HG03039 (cell line): ENCODE measurements at regions not wholly inside any gene's neighbourhood (a gene's known extent, or its start where the extent isn't known, plus 50 kb on each side); places are given as distances from the start of the nearest gene placed in this dataset.

ENCODE experiments used
- ATAC-seq: cut with Tn5 transposase; IDR thresholded peaks from one replicate; pipeline ENCODE4 v1.9.1; 2021; ENCODE audit warnings: mild to moderate bottlenecking, moderate library complexity; ENCODE audit not compliant: unreplicated experiment

DNA sequence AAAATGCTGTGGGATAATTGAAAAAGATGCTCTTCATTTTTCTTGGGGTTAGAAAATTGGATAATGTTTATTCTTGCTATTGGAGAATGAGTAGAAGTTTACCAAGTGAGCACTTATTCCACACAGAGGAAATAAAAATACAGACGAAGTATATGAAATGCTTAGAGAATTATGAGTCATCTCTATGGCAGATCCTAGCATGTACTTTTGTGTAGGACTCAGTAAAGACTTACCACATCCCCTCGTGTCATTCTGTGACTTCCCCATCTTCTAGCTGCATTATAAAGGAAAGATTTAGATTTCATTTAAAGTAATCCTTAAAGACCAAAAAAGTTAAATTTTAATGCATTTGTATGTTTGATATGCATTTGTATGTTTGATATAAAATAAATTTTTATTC lies 685.6 kb downstream of the TBC1D32 start:
- no peak for ATAC-seq

DNA sequence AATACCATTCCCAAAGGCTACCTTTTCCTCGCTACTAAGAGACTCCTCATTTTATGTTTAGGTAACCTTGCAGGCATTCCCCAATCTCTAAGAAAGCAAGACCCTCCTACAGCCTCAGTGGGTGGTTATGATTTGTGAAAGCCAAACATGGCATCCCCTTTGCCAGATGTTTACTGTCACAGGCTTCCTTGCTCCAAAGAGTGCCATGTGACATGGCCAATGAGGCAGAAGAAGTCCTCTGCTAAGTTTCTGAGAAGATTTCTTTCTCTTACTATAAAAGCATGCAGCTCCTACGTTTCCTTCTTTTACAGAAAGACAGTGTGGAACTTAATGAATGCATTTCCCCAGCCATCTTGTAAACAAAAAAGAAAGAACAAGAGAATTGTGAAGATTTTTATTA lies 688.2 kb downstream of the TBC1D32 start:
- no peak for ATAC-seq

DNA sequence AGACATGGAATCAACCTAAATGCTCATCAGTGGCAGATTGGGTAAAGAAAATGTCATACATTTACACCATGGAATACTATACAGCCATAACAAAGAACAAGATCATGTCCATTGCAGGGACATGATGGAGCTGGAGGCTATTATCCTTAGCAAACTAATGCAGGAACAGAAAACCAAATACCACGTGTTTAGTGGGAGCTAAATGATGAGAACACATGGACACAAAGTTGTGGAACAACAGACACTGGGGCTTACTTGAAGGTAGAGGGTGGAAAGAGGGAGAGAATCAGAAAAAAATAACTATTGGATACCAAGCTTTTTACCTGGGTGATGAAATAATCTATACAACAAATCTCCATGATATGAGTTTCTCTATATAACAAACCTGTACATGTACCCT lies 701.3 kb downstream of the TBC1D32 start:
- no peak for ATAC-seq

DNA sequence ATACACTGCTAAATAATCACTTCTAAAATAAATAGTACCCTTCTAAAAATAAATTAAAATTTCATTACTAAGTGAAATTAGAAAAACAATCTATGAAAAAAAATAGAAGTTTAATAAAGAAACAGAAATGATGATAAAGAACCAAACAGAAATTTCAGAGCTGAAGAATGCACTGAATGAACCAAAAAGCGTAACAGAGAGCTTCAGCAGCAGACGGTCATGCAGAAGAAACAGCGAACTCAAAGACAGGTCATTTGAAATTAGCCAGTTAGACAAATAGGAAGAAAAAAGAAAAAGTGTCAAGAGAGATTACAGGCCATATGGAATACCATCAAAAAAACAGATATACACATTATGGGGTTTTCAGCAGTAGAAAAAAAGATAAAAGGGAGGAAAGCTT lies 706.7 kb downstream of the TBC1D32 start:
- no peak for ATAC-seq

DNA sequence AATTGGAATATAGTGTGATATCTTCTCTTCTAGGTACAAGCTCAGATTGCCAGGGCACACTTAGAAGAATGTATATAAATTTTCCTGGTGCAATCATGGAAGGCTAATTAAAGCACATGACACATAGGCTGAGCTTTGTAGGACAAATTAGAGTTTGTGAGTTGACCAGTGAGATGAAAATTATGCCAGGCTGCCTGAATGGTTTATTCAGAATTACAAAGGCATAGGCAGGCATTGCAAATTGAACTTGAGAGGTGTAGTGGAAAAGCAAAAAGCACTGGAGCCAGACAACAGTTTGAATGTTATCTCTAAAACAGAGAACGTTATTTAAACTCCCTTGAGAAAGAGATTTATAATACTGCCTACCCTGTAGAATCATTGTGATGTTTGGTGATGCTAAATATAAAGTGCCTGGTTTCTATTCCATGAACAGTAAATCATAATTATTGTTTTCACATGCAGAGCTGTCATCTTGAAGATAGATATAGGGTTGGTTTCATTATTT lies 712.1 kb downstream of the TBC1D32 start:
- no peak for ATAC-seq

DNA sequence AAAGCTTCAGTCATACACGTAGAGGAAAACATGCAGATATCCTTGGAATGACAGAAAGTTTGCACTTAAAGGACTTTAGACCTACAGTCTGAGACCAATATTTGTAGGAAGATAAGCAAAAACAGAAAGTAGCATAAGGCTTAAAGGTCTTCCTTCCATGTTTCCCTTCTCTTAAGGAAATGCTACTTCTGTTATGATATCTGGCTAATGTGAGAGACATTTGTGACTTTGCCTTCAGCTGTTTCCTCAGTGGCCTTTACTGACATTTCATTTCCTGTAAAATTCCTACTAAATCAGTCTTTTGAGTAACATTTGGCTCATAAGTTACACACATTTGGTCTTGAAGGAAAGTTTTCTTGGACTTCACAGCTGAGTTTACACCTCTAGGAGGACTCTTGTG lies 713.4 kb downstream of the TBC1D32 start:
- ATAC-seq: no peak

DNA sequence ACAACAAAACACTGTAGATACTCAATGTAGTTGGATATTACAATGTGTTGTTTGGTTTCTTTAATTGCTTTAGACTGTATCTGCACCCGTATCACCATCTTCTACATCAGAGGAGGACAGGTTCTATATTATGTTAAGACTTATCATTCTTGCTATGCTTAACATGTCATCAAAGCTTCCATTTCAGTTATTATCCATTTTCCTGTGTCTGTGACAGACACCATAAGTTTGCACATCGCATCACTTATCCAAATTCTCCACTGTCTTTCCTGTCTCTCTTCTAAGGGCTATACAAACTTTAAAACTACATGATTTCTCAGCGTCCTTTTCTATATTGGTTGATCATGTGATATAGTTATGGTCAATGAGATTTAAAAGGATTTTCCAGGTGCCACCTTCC lies 719.0 kb downstream of the TBC1D32 start:
- no peak for ATAC-seq

DNA sequence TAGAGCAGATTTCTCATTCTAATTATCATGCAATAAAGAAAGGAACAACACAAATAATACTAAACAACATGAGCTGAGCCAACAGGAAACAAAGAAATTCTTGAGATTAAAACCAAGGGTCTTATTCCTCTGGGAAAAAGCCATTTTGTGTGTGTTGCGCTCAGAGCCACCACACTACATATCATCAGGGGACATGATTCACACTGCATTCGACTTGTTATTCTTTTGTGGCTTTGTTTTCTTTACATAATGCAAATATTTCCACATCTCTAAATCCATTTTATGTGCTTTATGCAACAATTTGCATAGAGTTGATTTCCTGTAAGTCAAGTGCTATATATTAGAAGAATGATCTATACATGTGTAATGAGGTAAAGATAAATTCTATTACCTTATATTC lies 719.6 kb downstream of the TBC1D32 start:
- no peak for ATAC-seq

DNA sequence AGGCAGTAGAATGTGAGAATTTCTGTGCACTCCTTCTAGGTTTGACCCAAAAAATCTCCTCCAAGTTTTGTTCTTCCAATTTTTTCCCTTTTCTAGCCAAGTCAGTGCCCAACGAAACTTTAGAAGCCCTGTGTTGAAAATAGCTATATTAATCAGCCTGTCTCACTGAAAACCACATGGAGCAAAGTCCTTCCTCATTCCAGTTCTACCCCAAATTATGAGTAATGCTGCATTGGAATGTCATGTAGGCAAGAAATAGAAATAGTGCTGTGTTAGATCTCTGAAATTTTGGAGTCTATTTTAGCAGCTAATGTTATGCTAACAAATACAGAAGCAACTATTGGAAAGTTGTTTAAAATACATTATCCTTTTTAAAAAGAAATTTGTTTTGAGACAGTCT lies 725.5 kb downstream of the TBC1D32 start:
- no peak for ATAC-seq

DNA sequence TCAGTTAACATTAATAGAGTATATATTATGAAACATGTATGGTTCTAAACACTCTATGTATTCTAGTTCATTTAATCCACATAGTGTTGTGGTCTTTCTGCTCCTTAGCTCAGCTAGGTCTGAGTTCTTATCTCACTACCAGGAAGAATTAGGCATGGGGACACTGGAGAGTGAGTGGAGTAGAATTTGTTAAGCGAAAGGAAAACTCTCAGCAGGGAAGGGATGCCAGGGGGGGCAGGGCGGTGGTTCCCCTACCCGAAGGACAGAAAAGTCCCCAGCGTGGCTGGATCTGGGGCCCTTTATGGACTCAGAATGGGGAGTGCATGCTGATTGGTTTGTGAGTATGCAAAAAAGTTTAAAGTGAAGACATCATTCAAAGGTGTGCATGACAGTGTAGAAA lies 727.5 kb downstream of the TBC1D32 start:
- ATAC-seq: no peak

DNA sequence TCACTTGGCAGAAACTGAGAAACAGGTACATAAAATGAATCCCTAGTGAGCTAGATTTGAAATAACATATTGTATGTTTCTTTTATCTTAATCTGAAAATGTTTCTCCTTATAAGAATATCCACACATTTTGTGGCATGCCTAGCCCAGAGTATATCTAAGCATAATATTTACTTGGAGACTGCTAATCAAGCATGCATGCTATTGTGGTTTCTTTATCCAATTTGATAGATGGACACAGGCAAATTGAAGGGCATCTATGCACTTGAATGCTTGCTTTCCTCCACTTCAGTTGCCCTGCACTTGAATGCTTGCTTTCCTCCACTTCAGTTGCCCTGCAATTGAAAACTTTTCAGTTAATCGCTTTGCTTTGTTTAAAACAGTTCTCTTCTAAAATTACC lies 729.8 kb downstream of the TBC1D32 start:
- ATAC-seq: no peak

DNA sequence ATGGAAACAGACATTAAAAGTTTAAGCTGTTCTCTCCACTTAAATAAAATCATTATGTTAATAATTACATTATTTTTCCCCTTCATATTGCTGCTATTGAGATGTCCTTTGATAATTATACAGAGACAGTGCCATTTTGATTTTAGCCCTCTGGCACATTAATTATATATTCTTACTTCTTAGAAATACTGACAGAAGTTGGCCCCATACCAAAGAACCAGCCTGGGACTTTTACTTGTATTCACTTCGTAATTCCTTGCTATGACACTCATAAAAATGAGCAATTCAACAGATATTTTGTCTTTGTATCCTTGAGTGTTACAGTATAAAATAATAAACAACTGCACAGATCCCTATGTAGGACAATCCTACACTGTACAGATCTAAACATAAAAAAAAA lies 743.7 kb downstream of the TBC1D32 start:
- ATAC-seq: no peak

DNA sequence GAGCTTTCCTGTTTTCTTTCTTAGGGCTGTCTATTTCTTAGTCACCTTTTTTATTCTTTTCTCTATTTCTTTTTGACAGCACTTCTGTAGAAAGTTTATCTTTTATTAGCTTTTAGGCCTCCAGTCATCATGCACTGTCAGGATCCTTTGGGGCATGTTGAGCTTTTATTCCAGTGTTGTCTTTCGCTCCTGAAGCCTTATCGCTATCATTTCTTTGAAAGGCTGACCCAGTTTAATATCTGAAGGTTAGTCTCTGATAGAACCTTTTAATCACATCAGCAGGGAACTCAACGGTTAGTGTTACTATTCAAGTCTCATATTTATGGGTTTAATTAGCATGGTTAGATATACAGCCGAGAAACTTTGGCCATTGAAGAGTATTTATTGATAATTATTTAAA lies 745.9 kb downstream of the TBC1D32 start:
- ATAC-seq: no peak

DNA sequence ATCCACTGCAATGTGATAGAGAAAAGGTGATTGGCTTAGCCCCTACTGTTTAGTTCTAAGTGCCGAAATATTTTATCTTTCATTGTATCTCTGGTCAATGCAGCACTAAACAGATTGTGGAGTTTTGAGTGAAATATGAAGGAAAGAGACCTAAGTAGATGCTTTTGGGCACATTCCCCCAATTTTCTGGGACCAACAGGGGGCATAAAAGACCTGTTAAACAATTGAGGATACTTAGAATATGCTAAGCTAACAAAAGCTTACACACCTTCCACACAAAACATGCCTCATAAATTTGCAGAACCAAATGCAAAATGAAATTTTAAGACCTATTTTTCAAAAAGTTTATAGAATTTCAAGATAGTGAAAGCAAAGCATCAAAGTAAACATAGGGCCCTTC lies 746.9 kb downstream of the TBC1D32 start:
- no peak for ATAC-seq

DNA sequence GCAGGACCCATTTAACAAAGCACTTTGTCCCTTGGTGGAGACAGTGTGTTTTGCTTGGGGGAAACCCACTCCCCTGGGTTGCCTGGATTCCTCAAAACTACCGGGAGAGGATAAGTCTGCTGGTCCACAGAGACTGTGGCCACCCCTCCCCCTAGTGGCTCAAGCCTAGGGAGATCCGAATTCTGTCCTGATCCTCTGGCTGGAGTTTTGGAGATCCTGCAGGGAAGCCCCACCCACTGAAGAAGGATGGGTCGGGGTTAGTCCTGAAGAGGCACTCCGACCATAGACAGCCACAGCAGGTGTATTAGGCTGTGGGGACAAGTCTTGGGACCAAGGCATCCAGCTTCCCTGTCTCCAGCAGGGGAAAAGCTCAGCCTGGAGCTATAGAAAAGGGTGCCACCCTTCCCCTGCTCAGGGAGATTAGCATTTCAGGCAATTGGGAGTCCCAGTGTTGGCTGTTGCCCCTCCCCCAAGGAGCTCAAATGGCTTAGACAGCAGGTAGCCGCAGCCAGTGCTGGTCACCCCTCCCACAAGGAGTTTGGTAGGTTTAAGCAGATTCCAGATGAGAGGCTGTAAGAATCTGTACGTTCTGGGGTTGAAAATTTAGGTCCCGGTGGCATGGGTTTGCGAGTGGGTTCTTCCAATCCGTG lies 750.0 kb downstream of the TBC1D32 start:
- ATAC-seq: no peak

DNA sequence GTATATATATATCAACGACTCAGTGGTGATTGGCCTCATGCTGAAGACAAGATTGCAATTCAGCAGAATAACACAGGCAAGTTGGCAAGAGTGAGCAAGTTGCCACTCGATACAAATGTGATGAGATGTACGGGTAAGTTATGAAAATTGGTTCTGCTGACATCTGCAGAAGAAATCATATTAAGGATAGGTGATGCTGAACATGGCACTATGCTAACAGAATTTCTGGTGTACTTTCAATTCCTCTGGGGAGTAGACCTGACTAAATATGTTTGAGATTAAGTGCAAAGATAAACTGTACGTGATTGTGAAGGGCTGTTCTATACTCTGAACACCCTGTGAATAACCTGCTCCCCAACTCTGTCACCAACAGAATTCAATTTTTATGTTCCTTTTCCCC lies 758.2 kb downstream of the TBC1D32 start:
- no peak for ATAC-seq

DNA sequence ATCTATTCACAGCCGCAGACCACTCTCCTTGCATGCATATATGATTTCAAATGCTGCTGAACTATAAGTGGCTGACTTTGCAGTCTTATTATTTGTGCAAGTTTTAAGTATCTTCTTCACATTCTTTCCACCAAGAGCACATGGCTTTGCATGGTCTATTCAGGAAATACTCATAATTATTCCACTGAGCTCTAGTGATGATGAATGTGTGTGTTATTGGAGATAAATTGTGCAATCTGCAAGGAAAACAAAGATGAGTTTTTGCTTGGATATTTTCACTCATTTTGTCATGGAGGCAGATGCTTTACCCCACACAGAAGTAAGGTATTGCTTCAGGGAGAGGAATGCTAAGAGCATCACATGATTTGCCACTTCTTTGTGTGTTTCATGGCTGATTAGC lies 764.6 kb downstream of the TBC1D32 start:
- no peak for ATAC-seq

DNA sequence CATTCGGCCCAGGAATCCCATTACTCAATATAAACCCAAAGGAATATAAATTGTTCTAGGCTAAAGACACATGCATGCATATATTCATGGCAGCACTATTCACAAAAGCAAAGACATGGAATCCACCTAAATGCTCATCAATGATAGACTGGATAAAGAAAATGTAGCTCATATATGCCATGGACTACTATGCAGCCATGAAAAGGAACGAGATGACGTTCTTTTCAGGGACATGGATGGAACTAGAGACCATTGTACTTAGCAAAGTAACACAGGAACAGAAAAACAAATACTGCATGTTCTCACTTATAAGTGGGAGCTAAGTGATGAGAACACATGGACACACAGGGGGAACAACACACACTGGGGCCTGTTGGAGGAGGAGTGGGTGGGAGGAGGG lies 769.5 kb downstream of the TBC1D32 start:
- ATAC-seq: no peak

DNA sequence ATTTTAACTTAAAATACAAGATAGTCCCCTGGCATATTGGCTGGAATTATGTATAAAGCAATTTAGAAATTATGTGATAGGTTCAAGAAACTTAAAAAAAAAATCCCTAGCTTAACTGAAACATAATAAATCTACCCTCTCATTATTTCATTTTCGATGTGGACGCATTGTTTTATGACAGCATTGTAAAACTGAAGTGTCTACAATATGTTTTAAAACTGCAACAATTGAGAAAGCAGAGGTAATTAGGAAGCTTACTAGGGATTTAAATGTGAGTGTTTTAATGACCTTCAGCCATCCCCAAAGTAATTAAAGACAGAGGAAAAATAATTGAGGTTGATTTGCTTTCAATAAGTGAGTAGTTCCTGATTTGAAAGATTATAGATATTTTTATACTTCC lies 776.0 kb downstream of the TBC1D32 start:
- no peak for ATAC-seq

DNA sequence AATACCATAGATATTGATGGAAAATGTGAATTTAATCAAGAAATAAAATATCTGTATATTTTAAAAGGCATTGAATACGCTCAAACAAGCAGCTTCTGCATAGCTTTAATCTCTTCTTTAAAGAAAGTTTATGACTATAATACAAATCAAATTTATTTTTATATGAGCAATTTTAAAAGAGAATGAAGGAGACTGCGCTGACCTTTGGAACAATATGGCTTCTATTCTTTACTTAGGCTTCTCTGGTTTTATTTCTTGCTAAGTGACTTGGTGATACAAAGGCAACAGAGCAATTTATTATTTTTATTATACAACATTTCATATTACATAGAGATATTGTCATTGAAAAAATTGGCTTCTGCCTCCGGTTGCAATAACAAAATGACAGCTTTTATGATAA lies 776.7 kb downstream of the TBC1D32 start:
- ATAC-seq: no peak

DNA sequence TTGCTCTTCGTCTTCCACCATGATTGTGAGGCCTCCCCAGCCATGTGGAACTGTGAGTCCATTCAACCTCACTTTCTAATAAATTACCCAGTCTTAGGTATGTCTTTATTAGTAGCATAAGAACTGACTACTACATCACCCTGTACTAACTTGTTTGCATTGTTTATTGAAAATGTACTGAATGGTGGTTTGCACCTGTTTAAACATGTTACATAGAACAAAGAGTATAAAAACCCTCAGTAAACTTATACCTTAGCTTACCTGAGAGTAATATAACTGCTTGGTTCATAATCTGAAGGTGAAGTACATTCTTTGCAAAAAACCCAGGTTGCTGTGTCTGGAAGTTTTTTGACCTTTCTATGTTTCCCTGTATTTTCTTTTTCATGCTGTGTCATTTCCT lies 777.8 kb downstream of the TBC1D32 start:
- no peak for ATAC-seq

DNA sequence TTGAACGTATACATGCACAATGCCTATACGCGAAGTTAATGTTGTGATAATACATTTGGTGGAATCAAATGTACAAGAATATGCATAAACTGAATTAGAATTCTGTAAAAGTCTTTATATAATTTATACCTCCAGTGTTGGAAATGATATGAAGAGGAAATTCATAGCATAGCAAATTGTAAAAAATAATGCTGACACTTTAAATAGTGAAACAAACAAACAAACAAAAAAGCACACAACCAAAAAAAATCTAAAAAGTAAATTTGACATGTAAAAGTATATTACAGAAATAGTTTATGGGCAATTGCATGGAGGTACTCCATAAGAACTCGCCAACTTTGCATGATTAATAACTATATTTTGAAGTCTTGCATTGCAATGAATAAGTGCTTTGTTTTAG lies 780.9 kb downstream of the TBC1D32 start:
- ATAC-seq: no peak

DNA sequence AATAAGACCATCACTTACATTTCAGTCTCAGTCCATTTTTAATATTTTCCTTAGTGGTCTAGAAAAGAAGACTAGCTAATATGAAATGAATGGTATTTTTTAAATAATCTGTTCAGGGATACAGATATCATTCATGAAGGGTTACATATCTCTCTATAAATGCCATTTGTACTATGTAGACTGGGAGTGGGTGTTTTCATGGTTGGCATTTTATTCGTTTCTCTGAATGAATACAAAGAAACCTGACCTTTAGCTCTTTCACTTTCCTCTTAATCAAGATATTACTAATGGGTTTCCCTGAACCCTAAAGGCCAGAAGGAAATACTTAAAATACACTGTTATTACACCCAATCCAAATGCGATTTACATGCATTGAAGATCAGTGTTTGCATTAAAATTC lies 788.9 kb downstream of the TBC1D32 start:
- ATAC-seq: no peak
